Activated naive CD4-positive, alpha-beta T cell (primary cell): ENCODE measurements at regions not wholly inside any gene's neighbourhood (a gene's known extent, or its start where the extent isn't known, plus 50 kb on each side); places are given as distances from the start of the nearest gene placed in this dataset.

Experiments used
- DNase-seq, 4 experiments: peaks; one replicate each; lab custom pipeline; 2025; lab: John Stamatoyannopoulos, UW

GRCh38 chr6:43869792-43870659, 100.0 kb downstream of the VEGFA start:
- DNase-seq: no peak

- DNase-seq: no peak
These were observed 99.2 kb downstream of the VEGFA start for GRCh38 chr6:43869079-43869710.

- DNase-seq: no peak
These were observed 98.5 kb downstream of the VEGFA start for GRCh38 chr6:43868467-43868866.

- DNase-seq: no peak
These were observed 98.0 kb downstream of the VEGFA start for GRCh38 chr6:43867996-43868395.

GRCh38 chr6:43867246-43867645, 97.2 kb downstream of the VEGFA start:
- DNase-seq: no peak

GRCh38 chr6:43865932-43866645, 96.1 kb downstream of the VEGFA start:
- DNase-seq: no peak

GRCh38 chr6:43865086-43865485, 95.1 kb downstream of the VEGFA start:
- DNase-seq: no peak

- no peak for DNase-seq
These were observed 92.9 kb downstream of the VEGFA start for GRCh38 chr6:43862925-43863324.

GRCh38 chr6:43861212-43861894, 91.3 kb downstream of the VEGFA start:
- no peak for DNase-seq

- DNase-seq: no peak
These were observed 90.3 kb downstream of the VEGFA start for GRCh38 chr6:43860285-43860684.

- no peak for DNase-seq
These were observed 89.2 kb downstream of the VEGFA start for GRCh38 chr6:43859213-43859612.

- no peak for DNase-seq
These were observed 88.4 kb downstream of the VEGFA start for GRCh38 chr6:43858161-43859153.

- no peak for DNase-seq
These were observed 86.2 kb downstream of the VEGFA start for GRCh38 chr6:43856005-43856765.

- DNase-seq: no peak
These were observed 85.2 kb downstream of the VEGFA start for GRCh38 chr6:43855247-43855646.

- DNase-seq: no peak
These were observed 83.1 kb downstream of the VEGFA start for GRCh38 chr6:43853066-43853650.

- DNase-seq: no peak
These were observed 82.4 kb downstream of the VEGFA start for GRCh38 chr6:43852350-43852864.

GRCh38 chr6:43851204-43851865, 81.3 kb downstream of the VEGFA start:
- DNase-seq: no peak

GRCh38 chr6:43850314-43851203, 80.5 kb downstream of the VEGFA start:
- DNase-seq: no peak
